HCT116 (cell line): ENCODE measurements at regions not wholly inside any gene's neighbourhood (a gene's known extent, or its start where the extent isn't known, plus 50 kb on each side); places are given as distances from the start of the nearest gene placed in this dataset.

Source experiments
- ATAC-seq: fragments of 200-7000 bp; cut with Tn5 transposase; 2 replicates; pipeline ENCODE4 v1.9.1; 2020; ENCODE audit warnings: mild to moderate bottlenecking, moderate library complexity
- BruUV-seq: library from RNA; stranded (reverse); fragments of 400-500 nt; replicated peaks from 2 replicates; lab custom pipeline; 2021; lab: Mats Ljungman, UMichigan
- CTCF ChIA-PET: fragments of 300-600 bp; sonication (Branson Sonifier 250); formaldehyde crosslinking; loops from one replicate; lab custom pipeline; 2021; ENCODE audit warnings: antibody characterized with exemption; lab: Charles Lee
- POLR2A ChIA-PET: fragments of 300-600, 350-600 bp; sonication (Branson Sonifier 250); formaldehyde crosslinking; loops from one replicate; lab custom pipeline; 2021; ENCODE audit warnings: antibody characterized with exemption; lab: Charles Lee
- RAD21 ChIA-PET, 2 experiments: fragments of 300-600 bp; sonication (Branson Sonifier 250); formaldehyde crosslinking; loops; one replicate each; lab custom pipeline; 2023; ENCODE audit warnings: low total read pairs in 2 of 2; ENCODE audit not compliant: uncharacterized antibody in 2 of 2, unreplicated experiment in 2 of 2, low non-redundant PET in 1 of 2; lab: Charles Lee
- DNase-seq: peaks from one replicate; pipeline ENCODE4 v3.0.0-alpha.2; 2010; ENCODE audit warnings: low read depth, low spot score
- H2AFZ ChIP-seq: fragments of 200-600 bp; shearing (Covaris generic), sonication (generic); 2 replicates; pipeline ENCODE4 v1.6.1; 2017; ENCODE audit warnings: low read depth, mixed run types, mixed read lengths, antibody characterized with exemption, low read length; ENCODE audit not compliant: poor library complexity, severe bottlenecking
- H3K27ac ChIP-seq: 2 replicates; pipeline ENCODE4 v1.5.1; 2012; ENCODE audit warnings: low read depth, low read length
- H3K27me3 ChIP-seq: fragments of 200-600 bp; sonication (generic); 2 replicates; pipeline ENCODE4 v1.6.1; 2016; ENCODE audit warnings: mixed run types, low read length, mixed read lengths; ENCODE audit not compliant: insufficient read depth
- H3K36me3 ChIP-seq, 2 experiments: fragments of 200-500 bp in 1 of 2; fragments of 200-600 bp in 1 of 2; sonication (Bioruptor generic) in 1 of 2; sonication (generic) in 1 of 2; 2 replicates each; pipeline versions ENCODE4 v1.5.1 to v1.6.1; 2014 to 2016; ENCODE audit warnings: low read length in 2 of 2, inconsistent platforms in 1 of 2, mixed read lengths in 1 of 2, mixed run types in 1 of 2; ENCODE audit not compliant: insufficient read depth in 2 of 2, control insufficient read depth in 1 of 2
- H3K4me1 ChIP-seq, 2 experiments: fragments of 200-600 bp in 1 of 2; sonication (generic) in 1 of 2; 2 replicates each; pipeline versions ENCODE4 v1.5.1 to v1.6.1; 2012 to 2017; ENCODE audit warnings: low read length in 2 of 2, inconsistent platforms in 1 of 2, mild to moderate bottlenecking in 1 of 2, mixed read lengths in 1 of 2, mixed run types in 1 of 2, moderate library complexity in 1 of 2; ENCODE audit not compliant: insufficient read depth in 2 of 2, control insufficient read depth in 1 of 2
- H3K4me2 ChIP-seq: fragments of 200-600 bp; sonication (generic); 2 replicates; pipeline ENCODE4 v1.6.1; 2017; ENCODE audit warnings: mixed run types, low read length, mixed read lengths
- H3K4me3 ChIP-seq, 2 experiments: fragments of 200-600 bp in 1 of 2; sonication (generic) in 1 of 2; replicated peaks in 1 of 2; 2 replicates each; pipeline ENCODE4 v1.5.1; 2011 to 2016; ENCODE audit warnings: low read length in 2 of 2, control low read depth in 1 of 2, low read depth in 1 of 2, mild to moderate bottlenecking in 1 of 2, mixed read lengths in 1 of 2, mixed run types in 1 of 2
- H3K79me2 ChIP-seq: fragments of 200-600 bp; sonication (generic); 2 replicates; pipeline ENCODE4 v1.6.1; 2017; ENCODE audit warnings: mild to moderate bottlenecking, mixed run types, low read length, moderate library complexity, mixed read lengths; ENCODE audit not compliant: insufficient read depth
- H3K9ac ChIP-seq: fragments of 200-600 bp; sonication (generic); 2 replicates; pipeline ENCODE4 v1.6.1; 2016; ENCODE audit warnings: low read length, mixed read lengths
- H3K9me2 ChIP-seq: fragments of 200-600 bp; sonication (generic), shearing (Covaris generic); 2 replicates; pipeline ENCODE4 v1.6.1; 2017; ENCODE audit warnings: mixed run types, mild to moderate bottlenecking, moderate library complexity; ENCODE audit not compliant: insufficient read depth
- H3K9me3 ChIP-seq, 2 experiments: fragments of 200-500 bp in 1 of 2; fragments of 200-600 bp in 1 of 2; sonication (Bioruptor generic) in 1 of 2; sonication (generic) in 1 of 2; 2 replicates each; pipeline ENCODE4 v1.6.1; 2014 to 2017; ENCODE audit warnings: low read length in 2 of 2, mixed read lengths in 2 of 2, inconsistent platforms in 1 of 2, low read depth in 1 of 2, mild to moderate bottlenecking in 1 of 2, mixed run types in 1 of 2, moderate library complexity in 1 of 2; ENCODE audit not compliant: control insufficient read depth in 1 of 2, insufficient read depth in 1 of 2
- H4K20me1 ChIP-seq: fragments of 200-600 bp; sonication (generic), shearing (Covaris generic); 2 replicates; pipeline ENCODE4 v1.6.1; 2017; ENCODE audit warnings: mixed run types, mild to moderate bottlenecking, moderate library complexity; ENCODE audit not compliant: insufficient read depth
- CBX3 ChIP-seq: IDR thresholded peaks from 2 replicates; pipeline ENCODE4 v1.6.1; 2012; ENCODE audit warnings: low read depth
- CEBPB ChIP-seq: IDR thresholded peaks from 2 replicates; pipeline ENCODE4 v1.6.1; 2012; ENCODE audit warnings: low read depth
- CTCF ChIP-seq, 3 experiments: fragments of 200-600 bp in 1 of 3; sonication (generic) in 1 of 3; IDR thresholded peaks in 2 of 3; conservative IDR thresholded peaks in 1 of 3; 2 replicates each; pipeline ENCODE4 v1.5.1; 2012 to 2017; ENCODE audit warnings: low read depth in 2 of 3, low read length in 2 of 3, antibody characterized with exemption in 1 of 3, borderline replicate concordance in 1 of 3, control low read depth in 1 of 3, mild to moderate bottlenecking in 1 of 3, mixed read lengths in 1 of 3, mixed run types in 1 of 3, moderate library complexity in 1 of 3; ENCODE audit not compliant: insufficient read depth in 1 of 3
- EGR1 ChIP-seq: IDR thresholded peaks from 2 replicates; pipeline ENCODE4 v1.6.1; 2012; ENCODE audit warnings: low read depth
- ELF1 ChIP-seq: IDR thresholded peaks from 2 replicates; pipeline ENCODE4 v1.6.1; 2012; ENCODE audit warnings: low read depth, borderline replicate concordance
- EZH2phosphoT487 ChIP-seq: fragments of 200-600 bp; IDR thresholded peaks from 2 replicates; pipeline ENCODE4 v1.6.1; 2018; ENCODE audit warnings: antibody characterized with exemption, borderline replicate concordance
- FOSL1 ChIP-seq: IDR thresholded peaks from 2 replicates; pipeline ENCODE4 v1.6.1; 2012; ENCODE audit warnings: low read depth
- JUND ChIP-seq: IDR thresholded peaks from 2 replicates; pipeline ENCODE4 v1.6.1; 2012
- POLR2A ChIP-seq: IDR thresholded peaks from 2 replicates; pipeline ENCODE4 v1.7.0; 2011; ENCODE audit warnings: borderline replicate concordance; ENCODE audit not compliant: insufficient read depth, insufficient read length; ENCODE audit errors: extremely low read depth
- REST ChIP-seq: IDR thresholded peaks from 2 replicates; pipeline ENCODE4 v1.6.1; 2012; ENCODE audit warnings: low read depth
- SIN3A ChIP-seq: IDR thresholded peaks from 2 replicates; pipeline ENCODE4 v1.6.1; 2012; ENCODE audit warnings: low read depth
- SP1 ChIP-seq: IDR thresholded peaks from 2 replicates; pipeline ENCODE4 v1.6.1; 2012; ENCODE audit warnings: low read depth
- SRF ChIP-seq: IDR thresholded peaks from 2 replicates; pipeline ENCODE4 v1.6.1; 2012; ENCODE audit warnings: low read depth
- TCF7L2 ChIP-seq: IDR thresholded peaks from 2 replicates; pipeline ENCODE4 v1.7.0; 2011; ENCODE audit warnings: borderline replicate concordance, inconsistent platforms; ENCODE audit not compliant: insufficient read depth, insufficient read length; ENCODE audit errors: extremely low read depth
- YY1 ChIP-seq: IDR thresholded peaks from 2 replicates; pipeline ENCODE4 v1.6.1; 2011; ENCODE audit warnings: low read length, low read depth, moderate library complexity, mild to moderate bottlenecking; ENCODE audit not compliant: insufficient replicate concordance; ENCODE audit errors: extremely low read depth
- ZBTB33 ChIP-seq: IDR thresholded peaks from 2 replicates; pipeline ENCODE4 v1.6.1; 2011; ENCODE audit warnings: mild to moderate bottlenecking, low read length, moderate library complexity; ENCODE audit not compliant: insufficient replicate concordance; ENCODE audit errors: extremely low read depth
- ZNF274 ChIP-seq: fragments of 200-500 bp; sonication (Bioruptor generic); IDR thresholded peaks from 2 replicates; pipeline ENCODE4 v1.6.1; 2014; ENCODE audit warnings: mild to moderate bottlenecking, low read depth, low read length, inconsistent platforms
- intact Hi-C: fragments of 100-400 bp; cut with micrococcal nuclease; formaldehyde crosslinking; loops from 2 replicates; pipeline ENCODE4 v1.10.0; 2022

- H3K9ac ChIP-seq, result no peak overlapping the region
- no peaks in the 10 kb centered on the region for H3K9me3 ChIP-seq
- H3K27ac ChIP-seq, result no peak overlapping the region
- POLR2A ChIA-PET, result no interaction called here
- ATAC-seq, result no peak
- intact Hi-C loops, result no loop called here
- no peaks in the 10 kb centered on the region for H3K36me3 ChIP-seq
- DNase-seq, result no peak
- peaks cover 22% of the 10 kb centered on the region for H3K27me3 ChIP-seq
- H3K9me2 ChIP-seq, result no peaks in the 10 kb centered on the region
- H3K4me2 ChIP-seq, result no peak overlapping the region
- no peak overlapping the region for H3K4me3 ChIP-seq
- RAD21 ChIA-PET, result no interaction called here
- peaks cover 0 to 2% of the 10 kb centered on the region in 2 experiments; a peak in 1 of 4 replicates for H3K4me1 ChIP-seq
- no peaks in the 10 kb centered on the region for H4K20me1 ChIP-seq
- CTCF ChIA-PET, result no interaction called here
- TF ChIP-seq JUND (no peak), SP1 (no peak), REST (no peak), CBX3 (no peak), FOSL1 (no peak), EZH2phosphoT487 (no peak), ZBTB33 (no peak), ELF1 (no peak), SIN3A (no peak), ZNF274 (no peak), SRF (no peak), POLR2A (no peak), EGR1 (no peak), TCF7L2 (no peak), YY1 (no peak), CTCF (IDR thresholded peaks at IDR 0.05 in 2 of 3, conservative IDR thresholded peaks at IDR 0.05 in 1 of 3; ENCODE audit: borderline replicate concordance in 1 of 3, insufficient read depth in 1 of 3, low read depth in 2 of 3, low read length in 2 of 3) (no peak), CEBPB (no peak)
- TF ChIP-seq, all 23 proteins: peak for 0
- no peaks in the 10 kb centered on the region for H3K79me2 ChIP-seq
- H2AFZ ChIP-seq, result no peak overlapping the region
- no TSS peak for BruUV-seq
These were observed 124.3 kb upstream of the SLC25A48 start for GRCh38 chr5:135710045-135710675.
